Gastroesophageal sphincter (tissue), 3 donors: ENCODE measurements at regions not wholly inside any gene's neighbourhood (a gene's known extent, or its start where the extent isn't known, plus 50 kb on each side); places are given as distances from the start of the nearest gene placed in this dataset.

Experiments
- CTCF ChIP-seq, 4 experiments: fragments of 200-600 bp in 2 of 4; fragments of 450-650 bp in 2 of 4; sonication (generic) in 1 of 4; IDR thresholded peaks; one replicate each; pipeline ENCODE4 v1.5.1; 2017 to 2019; ENCODE audit warnings: antibody characterized with exemption in 4 of 4, mild to moderate bottlenecking in 2 of 4, moderate library complexity in 2 of 4
- POLR2A ChIP-seq, 2 donors: fragments of 450-650 bp; IDR thresholded peaks; one replicate each; pipeline ENCODE4 v1.6.1; 2017; ENCODE audit warnings: antibody characterized with exemption in 2 of 2, mild to moderate bottlenecking in 2 of 2, moderate library complexity in 1 of 2

GRCh38 chr17:72011561-72011960 is 109.3 kb upstream of the SOX9 start:
- TF ChIP-seq POLR2A (IDR thresholded peaks at IDR 0.05) (no peak), CTCF (IDR thresholded peaks at IDR 0.05) (no peak)
